ENCODE measurements at regions not wholly inside any gene's neighbourhood (a gene's known extent, or its start where the extent isn't known, plus 50 kb on each side); places are given as distances from the start of the nearest gene placed in this dataset.

GRCh38 chr9:86812616-86813015, 134.7 kb downstream of the GAS1 start:
- Histone ChIP-seq H3K79me2 (ENCODE audit: insufficient read depth, low read length) (no peaks in the 10 kb centered on the region), H3K4me3 (ENCODE audit: low read depth, low read length, poor library complexity, severe bottlenecking) (no peak overlapping the region), H2AFZ (ENCODE audit: low read length) (no peak overlapping the region), H3K9me3 (ENCODE audit: low read length) (no peaks in the 10 kb centered on the region), H3K27ac (ENCODE audit: low read depth, low read length, poor library complexity, severe bottlenecking) (no peak overlapping the region), H3K27me3 (ENCODE audit: insufficient read depth, low read length) (no peaks in the 10 kb centered on the region), H3K9ac (ENCODE audit: low read length) (no peak overlapping the region), H3K9me2 (ENCODE audit: low read depth, low read length) (no peaks in the 10 kb centered on the region), H3K4me2 (ENCODE audit: low read length) (no peak overlapping the region), H3K4me1 (ENCODE audit: insufficient read depth, low read length, severe bottlenecking) (no peaks in the 10 kb centered on the region), H3F3A (ENCODE audit: insufficient read depth, low read length) (no peaks in the 10 kb centered on the region), H3K36me3 (ENCODE audit: insufficient read depth, low read length) (no peaks in the 10 kb centered on the region), H4K20me1 (ENCODE audit: insufficient read depth, low read length) (no peaks in the 10 kb centered on the region)
- TF ChIP-seq CTCF (IDR thresholded peaks at IDR 0.05; ENCODE audit: low read length) = no peak
- TF ChIP-seq EZH2 (IDR thresholded peaks at IDR 0.05; ENCODE audit: borderline replicate concordance, low read length) = no peak

- H3K27me3 ChIP-seq (ENCODE audit: insufficient read depth, low read length) = no peaks in the 10 kb centered on the region
- H4K20me1 ChIP-seq (ENCODE audit: insufficient read depth, low read length) = no peaks in the 10 kb centered on the region
- no peaks in the 10 kb centered on the region for H3F3A ChIP-seq (ENCODE audit: insufficient read depth, low read length)
- no peaks in the 10 kb centered on the region for H3K79me2 ChIP-seq (ENCODE audit: insufficient read depth, low read length)
- no peak overlapping the region for H3K4me3 ChIP-seq (ENCODE audit: low read depth, low read length, poor library complexity, severe bottlenecking)
- no peak overlapping the region for H3K9ac ChIP-seq (ENCODE audit: low read length)
- H3K36me3 ChIP-seq (ENCODE audit: insufficient read depth, low read length) = no peaks in the 10 kb centered on the region
- H2AFZ ChIP-seq (ENCODE audit: low read length) = no peak overlapping the region
- H3K9me3 ChIP-seq (ENCODE audit: low read length) = no peaks in the 10 kb centered on the region
- no peak overlapping the region for H3K27ac ChIP-seq (ENCODE audit: low read depth, low read length, poor library complexity, severe bottlenecking)
- no peak overlapping the region for H3K4me2 ChIP-seq (ENCODE audit: low read length)
- TF ChIP-seq EZH2 (IDR thresholded peaks at IDR 0.05; ENCODE audit: borderline replicate concordance, low read length) (no peak), CTCF (IDR thresholded peaks at IDR 0.05; ENCODE audit: low read length) (no peak)
- no peaks in the 10 kb centered on the region for H3K9me2 ChIP-seq (ENCODE audit: low read depth, low read length)
- H3K4me1 ChIP-seq (ENCODE audit: insufficient read depth, low read length, severe bottlenecking) = no peaks in the 10 kb centered on the region
Observed at GRCh38 chr9:86809759-86810367, 137.4 kb downstream of the GAS1 start.

GRCh38 chr9:86809151-86809550, 138.2 kb downstream of the GAS1 start:
- no peaks in the 10 kb centered on the region for H3K36me3 ChIP-seq (ENCODE audit: insufficient read depth, low read length)
- H3K4me3 ChIP-seq (ENCODE audit: low read depth, low read length, poor library complexity, severe bottlenecking) = no peak overlapping the region
- H3K27me3 ChIP-seq (ENCODE audit: insufficient read depth, low read length) = no peaks in the 10 kb centered on the region
- no peak overlapping the region for H3K4me2 ChIP-seq (ENCODE audit: low read length)
- H3K79me2 ChIP-seq (ENCODE audit: insufficient read depth, low read length) = no peaks in the 10 kb centered on the region
- no peak overlapping the region for H3K27ac ChIP-seq (ENCODE audit: low read depth, low read length, poor library complexity, severe bottlenecking)
- no peaks in the 10 kb centered on the region for H3F3A ChIP-seq (ENCODE audit: insufficient read depth, low read length)
- TF ChIP-seq CTCF (IDR thresholded peaks at IDR 0.05; ENCODE audit: low read length) (no peak), EZH2 (IDR thresholded peaks at IDR 0.05; ENCODE audit: borderline replicate concordance, low read length) (no peak)
- no peaks in the 10 kb centered on the region for H4K20me1 ChIP-seq (ENCODE audit: insufficient read depth, low read length)
- no peaks in the 10 kb centered on the region for H3K9me3 ChIP-seq (ENCODE audit: low read length)
- H3K4me1 ChIP-seq (ENCODE audit: insufficient read depth, low read length, severe bottlenecking) = no peaks in the 10 kb centered on the region
- H2AFZ ChIP-seq (ENCODE audit: low read length) = no peak overlapping the region
- no peaks in the 10 kb centered on the region for H3K9me2 ChIP-seq (ENCODE audit: low read depth, low read length)
- no peak overlapping the region for H3K9ac ChIP-seq (ENCODE audit: low read length)

Measured in OCI-LY1 (cell line).